GM12878 (cell line): ENCODE measurements at regions not wholly inside any gene's neighbourhood (a gene's known extent, or its start where the extent isn't known, plus 50 kb on each side); places are given as distances from the start of the nearest gene placed in this dataset.

ENCODE experiments used
- ATAC-seq: fragments of 200-7000 bp; cut with Tn5 transposase; 3 replicates; pipeline ENCODE4 v1.9.1; 2020; ENCODE audit warnings: mild to moderate bottlenecking, moderate library complexity
- BruUV-seq: library from RNA; stranded (reverse); fragments of 400-500 nt; replicated peaks from 2 replicates; lab custom pipeline; 2021; lab: Mats Ljungman, UMichigan
- CTCF ChIA-PET: fragments of 300-600 bp; sonication (Branson Sonifier 250); formaldehyde crosslinking; extraction: SDS; loops from one replicate; lab custom pipeline; 2021; ENCODE audit warnings: inconsistent platforms; lab: Yijun Ruan, JAX
- POLR2A ChIA-PET: fragments of 350-600 bp; formaldehyde crosslinking; extraction: SDS; loops from one replicate; lab custom pipeline; 2021; ENCODE audit warnings: inconsistent platforms; lab: Charles Lee
- RAD21 ChIA-PET: fragments of 300-600 bp; sonication (Branson Sonifier 250); formaldehyde crosslinking; loops from one replicate; lab custom pipeline; 2023; ENCODE audit warnings: antibody characterized with exemption; ENCODE audit not compliant: unreplicated experiment; lab: Charles Lee
- SMC1A ChIA-PET: fragments of 300-600 bp; sonication (Branson Sonifier 250); formaldehyde crosslinking; loops from one replicate; lab custom pipeline; 2023; ENCODE audit not compliant: unreplicated experiment, uncharacterized antibody; lab: Charles Lee
- DNase-seq: peaks from one replicate; pipeline ENCODE4 v3.0.0-alpha.2; 2011; ENCODE audit warnings: low read depth, low spot score
- FAIRE-seq: peaks from 3 replicates; lab custom pipeline; 2011; peaks lifted over from hg19 to GRCh38; lab: Jason Lieb, UNC
- H2AFZ ChIP-seq: 2 replicates; pipeline ENCODE4 v1.6.0; 2011; ENCODE audit warnings: low read depth, low read length, control low read depth; ENCODE audit not compliant: control insufficient read depth
- H3K27ac ChIP-seq: 2 replicates; pipeline ENCODE4 v1.5.1; 2011; ENCODE audit warnings: control low read depth; ENCODE audit not compliant: control insufficient read depth, insufficient read depth
- H3K27me3 ChIP-seq, 2 experiments: replicated peaks in 1 of 2; 2 replicates each; pipeline versions ENCODE4 v1.6.0 to v1.6.1; 2011; ENCODE audit warnings: low read length in 1 of 2; ENCODE audit not compliant: control insufficient read depth in 2 of 2, insufficient read depth in 2 of 2
- H3K36me3 ChIP-seq, 2 experiments: 2 replicates each; pipeline ENCODE4 v1.5.1; 2011; ENCODE audit warnings: low read length in 1 of 2; ENCODE audit not compliant: control insufficient read depth in 2 of 2, insufficient read depth in 2 of 2
- H3K4me1 ChIP-seq: 2 replicates; pipeline ENCODE4 v1.6.1; 2011; ENCODE audit warnings: mild to moderate bottlenecking, low read length, moderate library complexity, mixed read lengths; ENCODE audit not compliant: control insufficient read depth, insufficient read depth
- H3K4me2 ChIP-seq: 2 replicates; pipeline ENCODE4 v1.6.0; 2011; ENCODE audit warnings: control low read depth; ENCODE audit not compliant: control insufficient read depth, insufficient read depth
- H3K4me3 ChIP-seq: fragments of 200-600 bp; sonication (generic); 2 replicates; pipeline ENCODE4 v1.5.1; 2016
- H3K79me2 ChIP-seq: 2 replicates; pipeline ENCODE4 v1.6.0; 2011; ENCODE audit warnings: low read length; ENCODE audit not compliant: control insufficient read depth, insufficient read depth
- H3K9ac ChIP-seq: 2 replicates; pipeline ENCODE4 v1.8.0; 2011; ENCODE audit warnings: low read length, control low read depth, mixed read lengths; ENCODE audit not compliant: control insufficient read depth, insufficient read depth
- H3K9me3 ChIP-seq: replicated peaks from 3 replicates; pipeline ENCODE4 v1.5.1; 2011; ENCODE audit warnings: mild to moderate bottlenecking, low read length; ENCODE audit not compliant: control insufficient read depth, insufficient read depth
- H4K20me1 ChIP-seq: 2 replicates; pipeline ENCODE4 v1.6.0; 2011; ENCODE audit not compliant: control insufficient read depth, insufficient read depth
- CREM ChIP-seq: IDR thresholded peaks from 2 replicates; pipeline ENCODE4 v1.6.1; 2014; ENCODE audit warnings: antibody characterized with exemption, low read depth
- ETV6 ChIP-seq, 2 experiments: fragments of 450-650 bp in 1 of 2; IDR thresholded peaks in 1 of 2; conservative IDR thresholded peaks in 1 of 2; 2 replicates each; pipeline ENCODE4 v1.6.1; 2014; ENCODE audit warnings: antibody characterized with exemption in 1 of 2, borderline replicate concordance in 1 of 2, low read depth in 1 of 2, mild to moderate bottlenecking in 1 of 2, moderate library complexity in 1 of 2
- MLLT1 ChIP-seq: fragments of 450-650 bp; IDR thresholded peaks from 2 replicates; pipeline ENCODE4 v1.6.1; 2016; ENCODE audit warnings: mild to moderate bottlenecking
- STAT1 ChIP-seq: fragments of 450-650 bp; conservative IDR thresholded peaks from 2 replicates; pipeline ENCODE4 v1.6.1; 2014; ENCODE audit warnings: antibody characterized with exemption, mild to moderate bottlenecking
- TCF3 ChIP-seq: IDR thresholded peaks from 2 replicates; pipeline ENCODE4 v1.6.1; 2012; ENCODE audit warnings: low read depth, mild to moderate bottlenecking, low read length, borderline replicate concordance; ENCODE audit not compliant: insufficient read depth
- ZBTB11 ChIP-seq: fragments of 450-650 bp; formaldehyde crosslinking; IDR thresholded peaks from 2 replicates; pipeline ENCODE4 v1.5.0; 2022; ENCODE audit warnings: mild to moderate bottlenecking, missing genetic modification characterization
- ZNF207 ChIP-seq: fragments of 450-650 bp; IDR thresholded peaks from 2 replicates; pipeline ENCODE4 v1.6.1; 2014; ENCODE audit warnings: antibody characterized with exemption, mild to moderate bottlenecking, borderline replicate concordance
- ZNF687 ChIP-seq: fragments of 450-650 bp; IDR thresholded peaks from 2 replicates; pipeline ENCODE4 v1.6.1; 2017; ENCODE audit warnings: mild to moderate bottlenecking, moderate library complexity
- WGBS: methylation state at CpG from one replicate; pipeline ENCODE4 v1.1.6; 2016; ENCODE audit warnings: low lambda C conversion rate; ENCODE audit not compliant: insufficient replicate concordance, insufficient coverage; ENCODE audit errors: missing lambda C conversion rate; 5-methylcytosine and 5-hydroxymethylcytosine counted together
- in situ Hi-C: fragments of 300-500 bp; cut with MboI; formaldehyde crosslinking; loops from 9 replicates; pipeline ENCODE4 v1.14.3; 2018; ENCODE audit warnings: mixed read lengths
- intact Hi-C: fragments of 100-400 bp; cut with micrococcal nuclease; formaldehyde crosslinking; loops from one replicate; pipeline ENCODE4 v1.14.2; 2022; ENCODE audit not compliant: unreplicated experiment

- SMC1A ChIA-PET, result no interaction called here
- H3K27me3 ChIP-seq, result no peaks in the 10 kb centered on the region
- intact Hi-C loops (no loop called here), in situ Hi-C loops (no loop called here)
- BruUV-seq, result no TSS peak
- no peak overlapping the region for H2AFZ ChIP-seq
- 0% methylated on average over 1 of the region's 1 CpG for WGBS
- H3K4me3 ChIP-seq, result no peak overlapping the region
- no peaks in the 10 kb centered on the region for H3K9me3 ChIP-seq
- POLR2A ChIA-PET, result no interaction called here
- FAIRE-seq, result no peak
- TF ChIP-seq ZNF687 (no peak), ZNF207 (no peak), STAT1 (no peak), CREM (no peak), ETV6 (conservative IDR thresholded peaks at IDR 0.05 in 1 of 2, IDR thresholded peaks at IDR 0.05 in 1 of 2; ENCODE audit: borderline replicate concordance in 1 of 2, low read depth in 1 of 2) (no peak), MLLT1 (no peak), ZBTB11 (CRISPR knock-in tag) (no peak), TCF3 (no peak)
- H3K9ac ChIP-seq, result no peak overlapping the region
- H3K79me2 ChIP-seq, result no peaks in the 10 kb centered on the region
- no peaks in the 10 kb centered on the region for H3K4me1 ChIP-seq
- DNase-seq, result no peak
- no peak overlapping the region for H3K4me2 ChIP-seq
- H4K20me1 ChIP-seq, result no peaks in the 10 kb centered on the region
- CTCF ChIA-PET, result no interaction called here
- H3K27ac ChIP-seq, result no peak overlapping the region
- RAD21 ChIA-PET, result no interaction called here
- H3K36me3 ChIP-seq, result no peaks in the 10 kb centered on the region
- no peak for ATAC-seq
Observed at GRCh38 chr13:106047859-106048258, 487.6 kb downstream of the EFNB2 start.
